Upper lobe of left lung (tissue), 4 donors: ENCODE measurements at regions not wholly inside any gene's neighbourhood (a gene's known extent, or its start where the extent isn't known, plus 50 kb on each side); places are given as distances from the start of the nearest gene placed in this dataset.

Experiments used
- EP300 ChIP-seq, 4 donors: sonication (generic); formaldehyde crosslinking; IDR thresholded peaks; one replicate each; pipeline ENCODE4 v1.5.1; 2017; ENCODE audit warnings: antibody characterized with exemption in 4 of 4, control low read depth in 2 of 4
- POLR2A ChIP-seq, 4 donors: fragments of 450-650 bp; IDR thresholded peaks; one replicate each; pipeline ENCODE4 v1.5.1; 2016 to 2017; ENCODE audit warnings: antibody characterized with exemption in 4 of 4, mild to moderate bottlenecking in 2 of 4
- POLR2AphosphoS5 ChIP-seq, 2 donors: sonication (generic); formaldehyde crosslinking; IDR thresholded peaks; one replicate each; pipeline ENCODE4 v1.5.1; 2017; ENCODE audit warnings: antibody characterized with exemption in 2 of 2
- TF ChIP-seq, protein P1 (sequence below), 6 experiments: fragments of 450-650 bp in 4 of 6; fragments of 200-600 bp in 2 of 6; sonication (generic) in 2 of 6; IDR thresholded peaks; one replicate each; pipeline ENCODE4 v1.5.1; 2016 to 2019; ENCODE audit warnings: antibody characterized with exemption in 6 of 6

DNA sequence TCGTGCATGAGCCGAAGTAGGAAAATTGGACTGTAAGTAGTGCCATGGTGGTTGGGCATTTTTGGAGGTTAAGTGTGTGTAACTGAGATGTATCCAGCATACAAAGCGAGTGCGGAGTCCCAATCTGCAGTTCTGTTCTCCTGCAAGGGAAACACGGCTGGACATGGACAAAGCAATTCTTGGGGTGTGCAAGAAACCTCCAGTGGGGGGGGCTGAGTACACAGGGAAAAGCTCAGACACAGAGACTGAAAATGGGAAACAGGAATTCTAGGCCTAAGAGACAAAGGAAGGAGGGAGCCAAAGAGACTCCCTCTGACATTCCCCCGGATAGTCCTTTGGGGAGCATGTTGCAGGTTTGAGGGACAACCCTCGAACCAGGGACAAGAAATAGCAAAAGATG is 83.2 kb upstream of the PLSCR4 start:
- TF ChIP-seq, protein P1, sequence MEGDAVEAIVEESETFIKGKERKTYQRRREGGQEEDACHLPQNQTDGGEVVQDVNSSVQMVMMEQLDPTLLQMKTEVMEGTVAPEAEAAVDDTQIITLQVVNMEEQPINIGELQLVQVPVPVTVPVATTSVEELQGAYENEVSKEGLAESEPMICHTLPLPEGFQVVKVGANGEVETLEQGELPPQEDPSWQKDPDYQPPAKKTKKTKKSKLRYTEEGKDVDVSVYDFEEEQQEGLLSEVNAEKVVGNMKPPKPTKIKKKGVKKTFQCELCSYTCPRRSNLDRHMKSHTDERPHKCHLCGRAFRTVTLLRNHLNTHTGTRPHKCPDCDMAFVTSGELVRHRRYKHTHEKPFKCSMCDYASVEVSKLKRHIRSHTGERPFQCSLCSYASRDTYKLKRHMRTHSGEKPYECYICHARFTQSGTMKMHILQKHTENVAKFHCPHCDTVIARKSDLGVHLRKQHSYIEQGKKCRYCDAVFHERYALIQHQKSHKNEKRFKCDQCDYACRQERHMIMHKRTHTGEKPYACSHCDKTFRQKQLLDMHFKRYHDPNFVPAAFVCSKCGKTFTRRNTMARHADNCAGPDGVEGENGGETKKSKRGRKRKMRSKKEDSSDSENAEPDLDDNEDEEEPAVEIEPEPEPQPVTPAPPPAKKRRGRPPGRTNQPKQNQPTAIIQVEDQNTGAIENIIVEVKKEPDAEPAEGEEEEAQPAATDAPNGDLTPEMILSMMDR (IDR thresholded peaks at IDR 0.05): no peak
- TF ChIP-seq POLR2A (IDR thresholded peaks at IDR 0.05) (no peak), EP300 (IDR thresholded peaks at IDR 0.05) (no peak), POLR2AphosphoS5 (IDR thresholded peaks at IDR 0.05) (no peak)
